ENCODE measurements at regions not wholly inside any gene's neighbourhood (a gene's known extent, or its start where the extent isn't known, plus 50 kb on each side); places are given as distances from the start of the nearest gene placed in this dataset.

- TF ChIP-seq, protein P1, sequence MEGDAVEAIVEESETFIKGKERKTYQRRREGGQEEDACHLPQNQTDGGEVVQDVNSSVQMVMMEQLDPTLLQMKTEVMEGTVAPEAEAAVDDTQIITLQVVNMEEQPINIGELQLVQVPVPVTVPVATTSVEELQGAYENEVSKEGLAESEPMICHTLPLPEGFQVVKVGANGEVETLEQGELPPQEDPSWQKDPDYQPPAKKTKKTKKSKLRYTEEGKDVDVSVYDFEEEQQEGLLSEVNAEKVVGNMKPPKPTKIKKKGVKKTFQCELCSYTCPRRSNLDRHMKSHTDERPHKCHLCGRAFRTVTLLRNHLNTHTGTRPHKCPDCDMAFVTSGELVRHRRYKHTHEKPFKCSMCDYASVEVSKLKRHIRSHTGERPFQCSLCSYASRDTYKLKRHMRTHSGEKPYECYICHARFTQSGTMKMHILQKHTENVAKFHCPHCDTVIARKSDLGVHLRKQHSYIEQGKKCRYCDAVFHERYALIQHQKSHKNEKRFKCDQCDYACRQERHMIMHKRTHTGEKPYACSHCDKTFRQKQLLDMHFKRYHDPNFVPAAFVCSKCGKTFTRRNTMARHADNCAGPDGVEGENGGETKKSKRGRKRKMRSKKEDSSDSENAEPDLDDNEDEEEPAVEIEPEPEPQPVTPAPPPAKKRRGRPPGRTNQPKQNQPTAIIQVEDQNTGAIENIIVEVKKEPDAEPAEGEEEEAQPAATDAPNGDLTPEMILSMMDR (conservative IDR thresholded peaks at IDR 0.05; ENCODE audit: low read length) = no peak
- no peak for TF ChIP-seq EZH2phosphoT487 (IDR thresholded peaks at IDR 0.05; ENCODE audit: borderline replicate concordance, low read depth, low read length)
These were observed 484.5 kb downstream of the DMAC1 start for GRCh38 chr9:7315116-7315515.
